ENCODE measurements at regions not wholly inside any gene's neighbourhood (a gene's known extent, or its start where the extent isn't known, plus 50 kb on each side); places are given as distances from the start of the nearest gene placed in this dataset.

- Histone ChIP-seq H3K79me2 (replicated peaks; ENCODE audit: insufficient read depth, low read length) (no peaks in the 10 kb centered on the region), H3K36me3 (ENCODE audit: insufficient read depth, low read length) (no peaks in the 10 kb centered on the region), H3K27ac (ENCODE audit: low read length) (no peak overlapping the region), H4K20me1 (ENCODE audit: insufficient read depth) (no peaks in the 10 kb centered on the region), H3K27me3 (ENCODE audit: insufficient read depth, low read depth, low read length) (no peaks in the 10 kb centered on the region), H2AFZ (ENCODE audit: low read depth, low read length) (no peak overlapping the region), H3K9ac (ENCODE audit: low read length) (no peak overlapping the region), H3K4me2 (ENCODE audit: low read length) (no peak overlapping the region), H3K9me3 (ENCODE audit: low read length) (no peaks in the 10 kb centered on the region), H3K4me3 (ENCODE audit: low read length) (no peak overlapping the region), H3F3A (ENCODE audit: insufficient read depth, low read length, poor library complexity, severe bottlenecking) (no peaks in the 10 kb centered on the region), H3K9me2 (ENCODE audit: insufficient read depth, low read length) (no peaks in the 10 kb centered on the region)
- TF ChIP-seq REST (IDR thresholded peaks at IDR 0.05; ENCODE audit: borderline replicate concordance) (no peak), CTCF (IDR thresholded peaks at IDR 0.05; ENCODE audit: poor library complexity, severe bottlenecking) (no peak), RAD21 (conservative IDR thresholded peaks at IDR 0.05) (no peak), EZH2 (IDR thresholded peaks at IDR 0.05; ENCODE audit: borderline replicate concordance, insufficient read depth, low read length, poor library complexity, severe bottlenecking) (no peak), MXI1 (conservative IDR thresholded peaks at IDR 0.05; ENCODE audit: poor library complexity, severe bottlenecking) (no peak), EP300 (conservative IDR thresholded peaks at IDR 0.05; ENCODE audit: poor library complexity, severe bottlenecking) (no peak), TAF1 (IDR thresholded peaks at IDR 0.05; ENCODE audit: low read depth) (no peak), SMC3 (conservative IDR thresholded peaks at IDR 0.05; ENCODE audit: poor library complexity) (no peak), POLR2AphosphoS5 (IDR thresholded peaks at IDR 0.05) (no peak)
Observed at GRCh38 chr2:221283896-221284545, 288.1 kb downstream of the EPHA4 start.

GRCh38 chr2:221285148-221285547 is 287.0 kb downstream of the EPHA4 start:
- no peak for TF ChIP-seq CTCF (IDR thresholded peaks at IDR 0.05; ENCODE audit: poor library complexity, severe bottlenecking)
- TF ChIP-seq TAF1 (IDR thresholded peaks at IDR 0.05; ENCODE audit: low read depth): no peak
- TF ChIP-seq REST (IDR thresholded peaks at IDR 0.05; ENCODE audit: borderline replicate concordance): no peak
- TF ChIP-seq EP300 (conservative IDR thresholded peaks at IDR 0.05; ENCODE audit: poor library complexity, severe bottlenecking): no peak
- TF ChIP-seq EZH2 (IDR thresholded peaks at IDR 0.05; ENCODE audit: borderline replicate concordance, insufficient read depth, low read length, poor library complexity, severe bottlenecking): no peak
- TF ChIP-seq RAD21 (conservative IDR thresholded peaks at IDR 0.05): no peak
- no peak for TF ChIP-seq POLR2AphosphoS5 (IDR thresholded peaks at IDR 0.05)
- TF ChIP-seq MXI1 (conservative IDR thresholded peaks at IDR 0.05; ENCODE audit: poor library complexity, severe bottlenecking): no peak
- no peak for TF ChIP-seq SMC3 (conservative IDR thresholded peaks at IDR 0.05; ENCODE audit: poor library complexity)

More at GRCh38 chr2:221285148-221285547, 287.0 kb downstream of the EPHA4 start:
- Histone ChIP-seq H3K9me3 (ENCODE audit: low read length) (no peaks in the 10 kb centered on the region), H3K27me3 (ENCODE audit: insufficient read depth, low read depth, low read length) (no peaks in the 10 kb centered on the region), H2AFZ (ENCODE audit: low read depth, low read length) (no peak overlapping the region), H3K9me2 (ENCODE audit: insufficient read depth, low read length) (no peaks in the 10 kb centered on the region), H4K20me1 (ENCODE audit: insufficient read depth) (no peaks in the 10 kb centered on the region), H3K9ac (ENCODE audit: low read length) (no peak overlapping the region), H3K27ac (ENCODE audit: low read length) (no peak overlapping the region), H3F3A (ENCODE audit: insufficient read depth, low read length, poor library complexity, severe bottlenecking) (no peaks in the 10 kb centered on the region), H3K79me2 (replicated peaks; ENCODE audit: insufficient read depth, low read length) (no peaks in the 10 kb centered on the region), H3K4me2 (ENCODE audit: low read length) (no peak overlapping the region), H3K36me3 (ENCODE audit: insufficient read depth, low read length) (no peaks in the 10 kb centered on the region), H3K4me3 (ENCODE audit: low read length) (no peak overlapping the region)
